ENCODE measurements at regions not wholly inside any gene's neighbourhood (a gene's known extent, or its start where the extent isn't known, plus 50 kb on each side); places are given as distances from the start of the nearest gene placed in this dataset.

- TF ChIP-seq CTCF (IDR thresholded peaks at IDR 0.05) (no peak), POLR2A (IDR thresholded peaks at IDR 0.05) (no peak), POLR2AphosphoS5 (IDR thresholded peaks at IDR 0.05) (no peak)
Observed at GRCh38 chr17:34481779-34482178, 97.6 kb upstream of the TMEM132E start.
